Neural cell (in vitro differentiated cells): ENCODE measurements at regions not wholly inside any gene's neighbourhood (a gene's known extent, or its start where the extent isn't known, plus 50 kb on each side); places are given as distances from the start of the nearest gene placed in this dataset.

ENCODE experiments used
- H2AFZ ChIP-seq: fragments of 200-600, 300-800 bp; sonication (generic), shearing (Covaris generic); 2 replicates; pipeline ENCODE4 v1.6.0; 2014; ENCODE audit warnings: low read depth, mild to moderate bottlenecking, antibody characterized with exemption, low read length, moderate library complexity
- H3F3A ChIP-seq: fragments of 200-600 bp; shearing (Covaris generic); 2 replicates; pipeline ENCODE4 v1.6.1; 2016; ENCODE audit warnings: mild to moderate bottlenecking, moderate library complexity, mixed read lengths, antibody characterized with exemption, low read length; ENCODE audit not compliant: insufficient read depth, poor library complexity, severe bottlenecking
- H3K27ac ChIP-seq: fragments of 200-600, 300-800 bp; sonication (generic), shearing (Covaris generic); 2 replicates; pipeline ENCODE4 v1.5.1; 2014; ENCODE audit warnings: mild to moderate bottlenecking, low read length, moderate library complexity
- H3K27me3 ChIP-seq: fragments of 300-800, 200-600 bp; sonication (generic), shearing (Covaris generic); 2 replicates; pipeline ENCODE4 v1.6.0; 2014; ENCODE audit warnings: mild to moderate bottlenecking, low read depth, low read length, moderate library complexity; ENCODE audit not compliant: insufficient read depth
- H3K36me3 ChIP-seq: fragments of 300-800, 200-600 bp; sonication (generic), shearing (Covaris generic); 2 replicates; pipeline ENCODE4 v1.5.1; 2014; ENCODE audit warnings: mild to moderate bottlenecking, antibody characterized with exemption, low read length, moderate library complexity; ENCODE audit not compliant: insufficient read depth
- H3K4me2 ChIP-seq: fragments of 300-800, 200-600 bp; sonication (generic), shearing (Covaris generic); 2 replicates; pipeline ENCODE4 v1.6.0; 2014; ENCODE audit warnings: mild to moderate bottlenecking, low read length
- H3K4me3 ChIP-seq: fragments of 300-800, 200-600 bp; sonication (generic), shearing (Covaris generic); 2 replicates; pipeline ENCODE4 v1.5.1; 2014; ENCODE audit warnings: mild to moderate bottlenecking, low read length, moderate library complexity
- H3K79me2 ChIP-seq: fragments of 200-600 bp; shearing (Covaris generic); replicated peaks from 2 replicates; pipeline ENCODE4 v1.6.0; 2014; ENCODE audit warnings: mild to moderate bottlenecking, low read length, moderate library complexity; ENCODE audit not compliant: insufficient read depth
- H3K9ac ChIP-seq: fragments of 300-800, 200-600 bp; sonication (generic), shearing (Covaris generic); 2 replicates; pipeline ENCODE4 v1.6.1; 2016; ENCODE audit warnings: mild to moderate bottlenecking, low read length, mixed read lengths
- H3K9me2 ChIP-seq: fragments of 200-600 bp; shearing (Covaris generic); 2 replicates; pipeline ENCODE4 v1.6.1; 2016; ENCODE audit warnings: mild to moderate bottlenecking, low read length, mixed read lengths; ENCODE audit not compliant: insufficient read depth
- H3K9me3 ChIP-seq: fragments of 200-600, 300-800 bp; sonication (generic), shearing (Covaris generic); 2 replicates; pipeline ENCODE4 v1.6.1; 2016; ENCODE audit warnings: mild to moderate bottlenecking, mixed run types, low read length, moderate library complexity, mixed read lengths
- H4K20me1 ChIP-seq: fragments of 200-600 bp; shearing (Covaris generic); 2 replicates; pipeline ENCODE4 v1.6.1; 2016; ENCODE audit warnings: mild to moderate bottlenecking, mixed run types; ENCODE audit not compliant: insufficient read depth
- EP300 ChIP-seq: fragments of 450-650 bp; conservative IDR thresholded peaks from 2 replicates; pipeline ENCODE4 v1.6.1; 2014; ENCODE audit warnings: antibody characterized with exemption, mild to moderate bottlenecking, moderate library complexity; ENCODE audit not compliant: poor library complexity, severe bottlenecking
- EZH2 ChIP-seq: fragments of 200-600, 300-800 bp; shearing (Covaris generic), sonication (generic); IDR thresholded peaks from 2 replicates; pipeline ENCODE4 v1.6.1; 2014; ENCODE audit warnings: antibody characterized with exemption, low read length, borderline replicate concordance, mild to moderate bottlenecking; ENCODE audit not compliant: insufficient read depth, poor library complexity, severe bottlenecking
- MXI1 ChIP-seq: fragments of 450-650 bp; conservative IDR thresholded peaks from 2 replicates; pipeline ENCODE4 v1.6.1; 2014; ENCODE audit warnings: antibody characterized with exemption, mild to moderate bottlenecking; ENCODE audit not compliant: poor library complexity, severe bottlenecking
- POLR2AphosphoS5 ChIP-seq: IDR thresholded peaks from 2 replicates; pipeline ENCODE4 v1.6.1; 2012
- RAD21 ChIP-seq: fragments of 450-650 bp; conservative IDR thresholded peaks from 2 replicates; pipeline ENCODE4 v1.6.1; 2014; ENCODE audit warnings: antibody characterized with exemption, mild to moderate bottlenecking, moderate library complexity
- REST ChIP-seq: IDR thresholded peaks from 2 replicates; pipeline ENCODE4 v1.6.1; 2012; ENCODE audit warnings: borderline replicate concordance
- SMC3 ChIP-seq: fragments of 450-650 bp; conservative IDR thresholded peaks from 2 replicates; pipeline ENCODE4 v1.6.1; 2014; ENCODE audit warnings: antibody characterized with exemption, mild to moderate bottlenecking, moderate library complexity; ENCODE audit not compliant: poor library complexity
- TAF1 ChIP-seq: IDR thresholded peaks from 2 replicates; pipeline ENCODE4 v1.6.1; 2012; ENCODE audit warnings: low read depth
- TF ChIP-seq, protein P1 (sequence below): fragments of 450-650 bp; IDR thresholded peaks from 2 replicates; pipeline ENCODE4 v1.5.1; 2014; ENCODE audit warnings: antibody characterized with exemption, mild to moderate bottlenecking, moderate library complexity; ENCODE audit not compliant: poor library complexity, severe bottlenecking

GRCh38 chr10:62492870-62493180 lies 118.7 kb downstream of the ZNF365 start:
- no peaks in the 10 kb centered on the region for H3K9me3 ChIP-seq
- H3K9ac ChIP-seq, result no peak overlapping the region
- H3K27ac ChIP-seq, result no peak overlapping the region
- H3K36me3 ChIP-seq, result no peaks in the 10 kb centered on the region
- H3K4me2 ChIP-seq, result no peak overlapping the region
- H4K20me1 ChIP-seq, result no peaks in the 10 kb centered on the region
- TF ChIP-seq TAF1, result no peak
- no peak for TF ChIP-seq EZH2
- TF ChIP-seq MXI1, result no peak
- no peak for TF ChIP-seq EP300
- no peak for TF ChIP-seq REST
- TF ChIP-seq RAD21, result no peak
- TF ChIP-seq, protein P1, sequence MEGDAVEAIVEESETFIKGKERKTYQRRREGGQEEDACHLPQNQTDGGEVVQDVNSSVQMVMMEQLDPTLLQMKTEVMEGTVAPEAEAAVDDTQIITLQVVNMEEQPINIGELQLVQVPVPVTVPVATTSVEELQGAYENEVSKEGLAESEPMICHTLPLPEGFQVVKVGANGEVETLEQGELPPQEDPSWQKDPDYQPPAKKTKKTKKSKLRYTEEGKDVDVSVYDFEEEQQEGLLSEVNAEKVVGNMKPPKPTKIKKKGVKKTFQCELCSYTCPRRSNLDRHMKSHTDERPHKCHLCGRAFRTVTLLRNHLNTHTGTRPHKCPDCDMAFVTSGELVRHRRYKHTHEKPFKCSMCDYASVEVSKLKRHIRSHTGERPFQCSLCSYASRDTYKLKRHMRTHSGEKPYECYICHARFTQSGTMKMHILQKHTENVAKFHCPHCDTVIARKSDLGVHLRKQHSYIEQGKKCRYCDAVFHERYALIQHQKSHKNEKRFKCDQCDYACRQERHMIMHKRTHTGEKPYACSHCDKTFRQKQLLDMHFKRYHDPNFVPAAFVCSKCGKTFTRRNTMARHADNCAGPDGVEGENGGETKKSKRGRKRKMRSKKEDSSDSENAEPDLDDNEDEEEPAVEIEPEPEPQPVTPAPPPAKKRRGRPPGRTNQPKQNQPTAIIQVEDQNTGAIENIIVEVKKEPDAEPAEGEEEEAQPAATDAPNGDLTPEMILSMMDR, result no peak
- TF ChIP-seq SMC3, result no peak
- H3K27me3 ChIP-seq, result no peaks in the 10 kb centered on the region
- no peak overlapping the region for H3K4me3 ChIP-seq
- no peak overlapping the region for H2AFZ ChIP-seq
- no peaks in the 10 kb centered on the region for H3K79me2 ChIP-seq
- no peaks in the 10 kb centered on the region for H3K9me2 ChIP-seq
- H3F3A ChIP-seq, result no peaks in the 10 kb centered on the region

GRCh38 chr10:62496925-62497324 lies 122.8 kb downstream of the ZNF365 start:
- H3K9me2 ChIP-seq, result no peaks in the 10 kb centered on the region
- no peaks in the 10 kb centered on the region for H3K27me3 ChIP-seq
- no peak overlapping the region for H3K4me3 ChIP-seq
- H3K9me3 ChIP-seq, result no peaks in the 10 kb centered on the region
- no peaks in the 10 kb centered on the region for H4K20me1 ChIP-seq
- H3F3A ChIP-seq, result no peaks in the 10 kb centered on the region
- H3K79me2 ChIP-seq, result no peaks in the 10 kb centered on the region
- H3K4me2 ChIP-seq, result no peak overlapping the region
- TF ChIP-seq RAD21 (no peak), EP300 (no peak), EZH2 (no peak), TAF1 (no peak), SMC3 (no peak), POLR2AphosphoS5 (no peak)
- TF ChIP-seq, protein P1, result no peak
- H3K9ac ChIP-seq, result no peak overlapping the region
- no peak overlapping the region for H2AFZ ChIP-seq
- H3K27ac ChIP-seq, result no peak overlapping the region
- no peaks in the 10 kb centered on the region for H3K36me3 ChIP-seq
